GM18858 (cell line): ENCODE measurements at regions not wholly inside any gene's neighbourhood (a gene's known extent, or its start where the extent isn't known, plus 50 kb on each side); places are given as distances from the start of the nearest gene placed in this dataset.

ENCODE experiments used
- ATAC-seq: cut with Tn5 transposase; IDR thresholded peaks from one replicate; pipeline ENCODE4 v1.9.1; 2021; ENCODE audit not compliant: unreplicated experiment

DNA sequence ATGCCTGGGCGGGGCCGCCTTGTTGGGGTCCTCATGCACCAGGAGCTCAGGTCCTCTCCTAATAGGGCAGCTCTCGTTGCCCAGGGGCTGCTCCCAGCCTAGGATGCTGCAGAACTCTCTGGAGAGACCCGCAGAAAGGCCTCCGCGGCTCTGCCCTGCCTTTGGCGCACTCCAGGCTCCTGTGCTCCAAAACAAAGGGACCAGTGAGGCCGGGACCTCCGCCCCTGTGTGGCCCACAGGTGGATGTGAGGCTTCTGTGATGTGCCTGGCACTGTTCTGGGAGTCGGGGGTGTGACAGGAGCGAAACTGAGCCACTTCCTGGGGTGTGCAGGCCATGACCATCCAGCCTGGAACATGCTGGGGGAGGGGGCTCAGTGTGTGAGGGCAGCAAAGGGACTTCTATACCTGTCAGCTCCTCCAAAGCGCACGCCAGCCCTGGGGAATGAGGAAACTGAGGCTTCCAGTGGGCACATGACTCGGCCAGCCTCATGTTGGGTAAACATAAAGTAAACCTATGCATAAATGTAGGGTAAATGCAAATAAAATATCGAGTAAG lies 153.2 kb downstream of the IRF8 start:
- no peak for ATAC-seq

DNA sequence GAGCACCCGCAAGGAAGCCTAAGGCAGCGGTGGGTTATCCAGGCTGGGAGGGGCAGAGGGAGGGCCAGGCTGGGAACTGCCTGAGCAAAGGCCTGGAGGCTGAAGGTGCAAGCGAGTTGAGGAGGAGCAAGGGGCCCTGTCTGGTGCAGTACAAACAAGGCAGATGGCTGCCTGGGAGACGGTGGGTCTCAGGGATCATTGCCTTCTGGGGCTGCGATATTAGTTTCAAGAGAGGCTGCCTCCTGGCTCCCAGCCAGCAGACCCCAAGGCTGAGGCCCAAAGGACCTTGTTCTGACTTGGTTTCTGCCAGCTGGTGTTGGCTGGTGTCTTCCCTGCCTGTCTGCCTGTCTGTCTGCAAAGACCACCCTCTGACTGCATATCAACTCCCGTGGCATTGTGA lies 154.0 kb downstream of the IRF8 start:
- no peak for ATAC-seq

DNA sequence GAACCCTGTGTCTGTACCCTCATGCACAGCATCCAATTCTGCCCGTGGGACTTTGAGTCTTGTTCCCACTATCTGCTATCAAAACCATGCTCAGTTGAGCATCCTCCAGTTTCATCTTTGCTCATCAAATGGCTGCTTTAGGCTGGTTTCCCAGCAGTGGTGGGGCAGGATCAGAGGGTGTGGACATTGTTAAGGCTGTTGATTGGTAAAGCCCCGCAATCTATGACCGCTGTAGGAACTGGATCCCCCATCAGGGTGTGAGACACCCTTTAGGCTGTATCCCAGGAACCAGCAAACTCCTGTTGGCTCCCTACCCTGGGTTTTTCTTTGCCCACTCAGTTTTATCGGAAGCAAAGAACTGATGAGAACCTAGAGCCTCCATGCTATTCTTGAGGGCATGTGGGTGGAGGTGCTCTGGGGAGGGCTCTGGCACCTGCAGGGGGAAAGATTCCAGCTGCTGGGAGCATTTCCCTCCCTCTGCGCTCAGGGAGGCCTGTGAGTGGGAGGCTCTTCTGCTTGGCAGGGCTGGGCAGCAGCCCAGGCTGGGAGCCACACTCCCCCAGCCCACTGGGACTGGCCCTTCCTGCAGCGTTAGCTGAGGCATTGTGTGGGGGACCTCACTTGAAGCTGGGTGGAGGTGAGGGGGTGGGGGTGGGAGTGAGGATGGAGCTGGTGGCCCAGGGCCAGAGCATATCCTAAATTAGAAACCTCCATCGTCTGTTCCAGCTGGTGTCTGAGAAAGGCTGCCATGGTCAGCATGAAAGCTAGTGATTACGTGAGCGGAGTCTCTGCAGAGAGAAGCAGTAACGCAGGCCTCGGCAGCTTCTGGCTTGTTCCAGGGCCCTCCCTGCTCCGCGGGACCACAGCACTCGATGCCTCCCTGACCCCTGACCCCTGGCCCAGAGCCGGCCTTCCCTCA lies 160.6 kb downstream of the IRF8 start:
- no peak for ATAC-seq

DNA sequence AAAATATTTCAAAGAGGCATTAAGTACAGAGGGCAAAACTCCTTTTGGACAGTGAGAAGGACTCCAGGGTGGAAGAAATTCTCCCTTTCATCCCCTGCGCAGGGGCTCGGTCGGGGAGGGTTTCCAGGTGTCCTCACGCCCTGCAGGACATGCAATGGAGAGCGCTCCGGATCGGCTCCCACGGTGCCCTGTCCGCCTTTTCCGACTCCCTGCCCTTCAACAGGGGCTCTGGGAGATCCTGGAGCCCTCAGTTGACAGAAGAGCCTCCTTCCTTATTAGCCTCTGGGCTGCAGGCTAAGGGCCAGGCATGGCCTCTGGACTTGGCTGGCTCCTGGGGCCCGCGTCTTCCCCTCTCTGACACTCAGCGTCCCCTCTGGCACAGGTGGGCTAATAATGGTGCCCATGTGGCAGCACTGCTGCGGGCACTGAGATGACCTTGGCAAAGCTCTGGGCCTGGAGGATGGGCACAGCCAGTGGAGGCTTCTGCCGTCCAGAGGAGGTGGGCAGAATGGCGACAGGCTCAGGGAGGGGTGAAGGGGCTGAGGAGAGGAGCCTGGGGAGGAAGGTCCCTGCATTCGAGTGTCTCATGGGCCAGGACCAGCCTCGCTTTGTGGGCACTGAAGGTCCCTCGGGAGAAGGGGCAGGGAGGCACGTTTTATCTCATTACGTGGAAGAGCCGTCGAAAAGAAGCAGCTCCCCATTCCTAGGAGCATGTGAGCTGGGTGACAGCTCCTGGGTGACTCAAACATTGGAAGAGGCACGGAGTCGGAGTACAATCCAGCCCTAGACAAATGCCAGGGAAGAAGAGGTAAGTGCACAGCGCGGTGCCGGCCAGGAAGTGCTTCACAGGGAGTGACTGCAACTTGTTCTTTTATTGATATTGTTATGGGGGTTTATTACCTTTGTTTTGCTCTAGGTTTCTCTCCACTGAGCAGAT lies 161.7 kb downstream of the IRF8 start:
- ATAC-seq, result no peak

DNA sequence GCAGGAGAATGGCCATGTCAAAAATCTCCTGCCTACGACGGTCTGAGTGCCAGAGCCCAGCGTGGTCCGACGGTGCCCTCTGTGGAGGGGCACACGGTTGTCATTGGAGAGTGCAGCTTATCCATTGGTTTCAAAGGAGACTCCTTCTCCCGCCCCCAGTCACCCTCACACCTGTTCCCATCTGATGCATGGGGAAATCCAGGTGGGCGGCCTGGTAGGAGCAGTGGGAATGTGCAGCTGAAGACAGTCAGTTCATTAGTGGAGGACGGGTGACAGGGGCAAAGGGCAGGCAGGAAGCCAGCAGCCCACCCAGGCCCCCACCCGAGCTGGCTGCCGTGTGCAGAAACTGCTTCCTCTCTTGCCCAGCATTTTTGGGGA lies 162.3 kb downstream of the IRF8 start:
- ATAC-seq, result no peak

DNA sequence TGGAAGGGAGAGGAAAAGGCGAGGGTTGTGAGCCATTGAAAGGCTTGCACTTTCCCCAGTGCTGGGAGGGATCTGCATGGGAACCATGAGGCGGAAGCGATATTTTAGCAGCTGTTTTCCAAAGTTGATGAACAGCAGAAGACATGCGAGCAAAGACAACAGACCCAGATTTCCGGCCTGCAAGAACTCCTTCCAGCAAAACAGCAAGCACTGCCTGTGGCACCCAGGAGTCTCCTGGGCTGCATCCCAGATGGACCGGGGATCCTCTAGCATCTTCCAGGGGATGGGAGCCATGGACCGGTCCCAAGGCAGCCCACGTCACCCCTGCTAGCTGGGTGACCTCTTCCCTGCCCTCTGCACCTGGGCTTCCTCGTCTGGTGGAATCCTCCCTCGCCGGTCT lies 162.8 kb downstream of the IRF8 start:
- no peak for ATAC-seq

DNA sequence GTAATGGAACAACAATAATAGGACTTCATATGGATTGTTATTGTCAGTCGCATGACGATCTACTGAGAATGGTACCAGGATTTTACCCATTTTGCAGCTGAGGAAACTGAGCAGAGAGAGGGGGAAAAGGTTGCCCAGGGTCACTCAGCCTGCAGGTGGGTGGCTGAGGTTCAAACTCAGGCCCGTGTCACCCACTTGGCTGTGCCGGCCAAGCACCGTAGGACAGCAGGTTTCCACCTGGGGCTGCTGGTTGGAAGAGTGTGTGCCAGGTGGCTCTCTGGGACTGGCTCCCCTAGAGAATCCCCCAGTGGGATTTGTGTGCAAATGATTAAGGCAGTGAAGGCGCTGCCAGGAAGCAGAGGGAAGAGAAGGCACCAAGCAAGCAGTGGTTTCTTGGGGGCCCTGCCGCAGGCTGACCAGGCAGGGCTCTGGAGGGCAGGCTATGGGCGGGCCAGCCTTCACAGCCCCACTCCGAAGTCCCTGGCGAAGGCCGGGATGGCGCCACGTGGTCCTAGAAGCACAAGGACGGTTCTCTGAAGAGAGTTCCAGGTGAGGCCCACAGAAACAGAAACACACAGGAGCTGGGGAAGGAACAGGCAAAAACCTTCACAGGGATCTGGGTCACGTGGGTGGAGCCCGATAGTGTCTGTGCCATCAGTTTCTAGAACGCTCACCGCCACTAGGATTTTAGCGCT lies 163.5 kb downstream of the IRF8 start:
- ATAC-seq, result no peak

DNA sequence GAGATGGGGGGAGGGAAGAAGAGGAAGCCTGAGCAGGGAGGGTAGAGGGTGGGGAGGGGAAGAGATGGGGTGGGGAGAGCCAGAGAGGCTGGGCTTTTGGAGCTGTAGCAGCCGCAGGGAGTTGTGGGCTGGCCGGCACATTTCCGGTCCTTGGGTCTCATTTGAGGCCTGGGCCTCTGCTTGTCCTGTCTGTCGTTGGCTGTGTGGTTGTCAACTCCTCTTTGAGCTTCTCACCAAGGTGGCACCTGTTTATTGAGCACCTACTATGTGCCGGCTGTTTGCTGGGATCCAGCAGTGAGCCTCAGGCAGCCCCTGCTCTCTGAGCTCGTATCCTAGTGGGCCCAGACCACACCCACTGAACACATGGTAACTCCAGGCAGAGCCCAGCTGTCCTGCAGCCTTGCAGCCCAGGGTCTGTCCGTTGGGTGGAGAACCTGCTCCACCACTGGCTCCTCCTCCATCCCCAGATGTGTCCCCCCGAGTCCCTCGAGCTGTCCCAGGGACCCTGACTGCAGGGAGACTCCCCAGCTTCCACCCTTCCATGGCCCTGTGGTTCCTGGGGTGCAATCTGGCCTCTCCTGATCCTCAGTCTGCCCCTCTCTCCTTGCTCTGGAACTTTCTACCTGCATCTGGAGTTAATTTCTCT lies 164.9 kb downstream of the IRF8 start:
- ATAC-seq, result no peak

DNA sequence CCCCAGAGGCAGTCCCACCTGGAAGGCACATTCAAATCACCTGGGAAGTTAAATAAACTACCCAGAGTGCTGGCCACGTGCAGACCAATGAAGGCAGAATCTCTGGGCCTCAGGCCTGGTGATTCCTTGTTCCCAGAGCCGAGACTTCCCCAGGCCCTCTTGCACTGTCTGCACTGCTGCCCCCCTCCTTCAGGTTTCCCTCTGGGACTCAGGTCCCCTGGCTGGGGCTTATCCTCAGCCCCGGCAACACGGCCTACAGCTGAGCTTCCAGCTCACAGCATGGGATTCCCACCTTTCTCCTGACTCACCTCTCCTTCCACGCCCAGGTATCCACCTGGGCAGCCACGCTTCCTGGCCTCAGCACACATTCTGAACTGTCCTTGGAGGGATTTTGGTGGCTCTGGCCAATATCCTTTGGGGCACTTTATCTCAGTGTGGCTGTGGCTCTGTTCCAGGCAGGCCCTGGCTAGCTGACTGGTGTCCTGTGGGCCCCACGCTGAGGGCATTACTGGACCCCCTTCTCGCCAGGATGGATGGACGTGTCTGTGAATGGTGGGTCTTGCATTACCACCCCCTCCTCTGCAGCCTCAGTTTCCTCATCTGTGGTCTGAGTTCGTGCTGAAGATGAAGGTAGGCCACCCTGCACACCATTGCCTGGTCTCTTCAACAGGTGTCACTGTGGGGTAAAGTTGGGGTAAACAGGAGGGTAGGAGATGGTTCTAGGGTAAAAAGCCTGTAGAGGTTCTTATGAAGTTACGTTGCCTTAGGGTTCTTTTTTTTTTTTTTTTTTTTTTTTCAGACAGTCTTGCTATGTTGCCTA lies 165.7 kb downstream of the IRF8 start:
- ATAC-seq, result no peak

GRCh38 chr16:86065711-86066110 lies 166.7 kb downstream of the IRF8 start:
- no peak for ATAC-seq

GRCh38 chr16:86066811-86067210 lies 167.8 kb downstream of the IRF8 start:
- ATAC-seq, result no peak

DNA sequence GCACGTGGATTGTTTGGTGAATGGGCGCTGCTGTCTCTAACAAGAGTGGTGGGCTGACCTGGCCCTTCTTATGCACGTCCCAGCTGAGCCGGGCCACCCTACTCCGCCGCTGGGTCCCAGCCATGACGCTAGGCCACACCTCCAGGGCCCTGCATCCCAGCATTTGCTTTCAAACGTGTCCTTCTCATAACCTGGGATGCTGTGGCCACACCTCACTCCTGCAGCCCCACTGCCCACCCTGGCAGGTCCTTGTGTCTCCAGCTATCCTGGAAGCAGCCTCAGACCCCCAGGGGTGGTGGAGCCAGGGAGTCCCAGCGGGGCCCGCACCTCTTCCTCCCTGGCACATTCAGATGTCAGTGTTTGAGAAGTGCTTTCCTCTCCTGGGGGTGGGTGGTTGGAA lies 168.6 kb downstream of the IRF8 start:
- ATAC-seq, result no peak

DNA sequence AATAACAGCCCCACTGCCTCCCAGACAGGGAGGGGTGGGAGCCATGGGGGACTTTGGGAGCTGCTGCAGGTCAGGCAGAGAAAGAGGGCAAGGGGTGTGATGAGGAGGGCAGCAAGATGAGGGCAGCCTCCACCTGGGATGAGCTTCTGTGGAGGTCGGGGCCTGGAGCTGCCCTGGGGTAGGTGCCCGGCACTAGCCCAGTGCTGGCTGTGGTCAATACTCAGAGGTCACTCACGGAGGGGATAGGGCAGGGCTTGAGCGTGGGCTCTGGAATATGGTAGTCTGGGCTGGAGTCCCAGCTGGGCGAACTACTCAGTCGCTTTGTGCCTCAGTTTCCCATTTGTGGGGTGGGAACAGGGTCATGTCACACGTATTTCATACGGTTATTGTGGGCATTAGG lies 169.0 kb downstream of the IRF8 start:
- ATAC-seq, result no peak

- ATAC-seq, result no peak
Observed at GRCh38 chr16:86068722-86069121, 169.8 kb downstream of the IRF8 start.

- no peak for ATAC-seq
Observed at GRCh38 chr16:86069736-86070298, 170.9 kb downstream of the IRF8 start.

DNA sequence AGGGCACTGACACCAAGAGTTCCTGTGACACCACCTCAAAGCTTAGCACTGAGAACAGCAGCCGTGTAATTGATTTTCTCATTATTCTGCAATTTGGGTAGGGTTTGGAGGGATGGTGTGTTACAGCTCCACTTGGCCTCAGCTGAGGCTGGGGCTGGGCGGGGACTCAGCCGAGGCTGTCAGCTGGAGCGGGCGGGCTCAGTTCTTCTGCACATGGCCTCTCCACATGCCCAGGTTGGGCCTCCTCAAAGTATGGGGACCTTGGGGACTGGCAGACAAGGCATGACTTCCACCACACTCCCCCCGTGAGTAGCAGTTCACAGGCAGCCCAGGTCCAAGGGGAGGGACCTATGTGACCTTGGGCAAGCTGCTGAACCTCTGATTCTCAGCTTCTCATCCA lies 171.5 kb downstream of the IRF8 start:
- ATAC-seq, result no peak

GRCh38 chr16:86070971-86071370 lies 172.0 kb downstream of the IRF8 start:
- ATAC-seq, result no peak

DNA sequence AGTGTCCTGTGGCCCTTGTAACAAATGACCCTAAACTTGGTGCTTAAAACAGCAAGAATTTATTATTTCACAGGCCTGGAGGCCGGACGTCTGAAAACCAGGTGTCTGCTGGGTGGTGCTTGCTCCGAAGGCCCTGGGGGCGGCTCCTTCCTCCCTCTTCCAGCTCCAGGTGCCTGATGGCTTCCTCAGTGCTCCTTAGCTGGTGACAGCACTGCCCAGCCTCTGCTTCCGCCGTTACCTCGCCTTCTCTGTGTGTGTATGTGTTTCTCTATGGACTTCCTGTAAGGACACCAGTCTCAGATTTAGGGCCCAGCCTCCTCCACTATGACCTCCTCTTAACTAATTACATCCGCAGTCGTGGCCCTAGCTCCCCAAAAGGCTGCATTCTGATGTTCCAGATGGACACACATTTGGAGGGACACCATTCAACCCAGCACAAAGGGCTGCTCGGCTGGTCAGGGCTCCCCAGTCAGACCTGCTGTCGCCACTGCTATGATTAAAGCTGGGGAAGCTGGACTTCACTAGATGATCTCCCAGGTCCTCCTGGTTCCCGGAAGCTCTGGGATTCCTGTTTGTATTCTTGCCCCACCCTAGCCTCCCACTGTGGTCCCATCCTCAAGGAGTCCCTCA lies 172.8 kb downstream of the IRF8 start:
- ATAC-seq, result no peak
